ENCODE measurements at regions not wholly inside any gene's neighbourhood (a gene's known extent, or its start where the extent isn't known, plus 50 kb on each side); places are given as distances from the start of the nearest gene placed in this dataset.

GRCh38 chr2:144326825-144327224, 193.1 kb downstream of the ZEB2 start:
- no peak overlapping the region for H3K4me2 ChIP-seq (ENCODE audit: low read length)
- ChIA-PET CTCF (interaction anchor here (0.6 kb wide), 1 partner anchor 1158 kb away, joined by 5 read pairs; no protein-coding TSS in a partner anchor), POLR2A (ENCODE audit: unreplicated experiment) (no interaction called here)
- peak; percentile 25 for DNase-seq
- H3K4me3 ChIP-seq (ENCODE audit: low read length), result no peak overlapping the region
- ATAC-seq, result no peak
- H3K4me1 ChIP-seq (ENCODE audit: insufficient read depth, low read length), result peaks cover 29% of the 10 kb centered on the region
- H3K36me3 ChIP-seq (ENCODE audit: low read depth, low read length), result no peaks in the 10 kb centered on the region
- no peaks in the 10 kb centered on the region for H3K9me3 ChIP-seq (ENCODE audit: low read length)
- TF ChIP-seq CTCF (conservative IDR thresholded peaks at IDR 0.05; ENCODE audit: low read depth, low read length) (no peak), EZH2 (IDR thresholded peaks at IDR 0.05; ENCODE audit: low read length, unreplicated experiment) (no peak), EZH2phosphoT487 (IDR thresholded peaks at IDR 0.05; ENCODE audit: borderline replicate concordance, low read length) (no peak)
- H2AFZ ChIP-seq (ENCODE audit: low read length), result no peak overlapping the region
- H3K27me3 ChIP-seq (ENCODE audit: low read length), result no peaks in the 10 kb centered on the region
- intact Hi-C loops (cut with micrococcal nuclease), result loop anchor here (10.0 kb wide), 1 partner anchor 242 kb away; no protein-coding TSS in a partner anchor
- H3K79me2 ChIP-seq (ENCODE audit: low read length), result peaks cover 43% of the 10 kb centered on the region
- H3K27ac ChIP-seq (ENCODE audit: low read length), result no peak overlapping the region
- H3K9ac ChIP-seq (ENCODE audit: low read length), result no peak overlapping the region
- no peaks in the 10 kb centered on the region for H3K9me2 ChIP-seq (replicated peaks; ENCODE audit: low read length)
- no peaks in the 10 kb centered on the region for H4K20me1 ChIP-seq (ENCODE audit: low read length)
- peaks cover 4% of the 10 kb centered on the region for H3F3A ChIP-seq (ENCODE audit: low read length, unreplicated experiment)
- BruUV-seq (replicated peaks), result no TSS peak

DNA sequence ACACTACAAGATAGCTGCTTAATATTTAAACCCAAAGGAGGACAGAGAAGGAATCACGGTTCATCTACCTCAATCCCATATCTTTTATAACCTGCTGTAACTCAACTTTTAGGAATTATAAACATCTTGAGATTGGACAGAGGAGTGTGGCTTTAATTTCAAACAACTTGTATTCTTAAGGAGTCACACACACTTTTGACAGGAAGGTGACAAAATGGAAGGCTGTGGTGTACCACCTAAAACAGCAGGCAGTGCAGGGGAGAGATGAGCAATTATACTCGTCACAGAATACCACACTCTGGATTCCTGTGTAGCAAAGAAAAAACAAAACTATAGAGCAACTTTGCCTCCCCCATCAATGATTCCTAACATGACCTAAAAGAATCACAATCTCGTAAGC, 194.8 kb downstream of the ZEB2 start:
- Histone ChIP-seq H3K27ac (ENCODE audit: low read length) (no peak overlapping the region), H3K79me2 (ENCODE audit: low read length) (peaks cover 26% of the 10 kb centered on the region), H3K9me2 (replicated peaks; ENCODE audit: low read length) (no peaks in the 10 kb centered on the region), H3K9me3 (ENCODE audit: low read length) (no peaks in the 10 kb centered on the region), H3K36me3 (ENCODE audit: low read depth, low read length) (no peaks in the 10 kb centered on the region), H2AFZ (ENCODE audit: low read length) (no peak overlapping the region), H3K9ac (ENCODE audit: low read length) (no peak overlapping the region), H3K4me3 (ENCODE audit: low read length) (no peak overlapping the region), H4K20me1 (ENCODE audit: low read length) (no peaks in the 10 kb centered on the region), H3K27me3 (ENCODE audit: low read length) (no peaks in the 10 kb centered on the region), H3K4me1 (ENCODE audit: insufficient read depth, low read length) (peaks cover 28% of the 10 kb centered on the region), H3K4me2 (ENCODE audit: low read length) (no peak overlapping the region), H3F3A (ENCODE audit: low read length, unreplicated experiment) (peaks cover 4% of the 10 kb centered on the region)
- ChIA-PET CTCF (no interaction called here), POLR2A (ENCODE audit: unreplicated experiment) (no interaction called here)
- BruUV-seq (replicated peaks), result no TSS peak
- DNase-seq (no peak), ATAC-seq (no peak)
- intact Hi-C loops (cut with micrococcal nuclease), result loop anchor here (10.0 kb wide), 1 partner anchor 240 kb away; no protein-coding TSS in a partner anchor
- no peak for TF ChIP-seq CTCF (conservative IDR thresholded peaks at IDR 0.05; ENCODE audit: low read depth, low read length)
- TF ChIP-seq EZH2 (IDR thresholded peaks at IDR 0.05; ENCODE audit: low read length, unreplicated experiment), result no peak
- TF ChIP-seq EZH2phosphoT487 (IDR thresholded peaks at IDR 0.05; ENCODE audit: borderline replicate concordance, low read length), result no peak

- CTCF ChIA-PET, result no interaction called here
- POLR2A ChIA-PET (ENCODE audit: unreplicated experiment), result no interaction called here
- Histone ChIP-seq H3K27me3 (ENCODE audit: low read length) (no peaks in the 10 kb centered on the region), H3K36me3 (ENCODE audit: low read depth, low read length) (no peaks in the 10 kb centered on the region), H3K4me2 (ENCODE audit: low read length) (peak overlapping the region; percentile 44), H3F3A (ENCODE audit: low read length, unreplicated experiment) (peaks cover 4% of the 10 kb centered on the region), H3K79me2 (ENCODE audit: low read length) (peaks cover 20% of the 10 kb centered on the region), H3K4me3 (ENCODE audit: low read length) (0 out of 2 replicates have a peak overlapping the region, but pooled peaks have one; percentile 11), H3K27ac (ENCODE audit: low read length) (peak overlapping the region; percentile 37), H4K20me1 (ENCODE audit: low read length) (no peaks in the 10 kb centered on the region), H2AFZ (ENCODE audit: low read length) (no peak overlapping the region), H3K9me3 (ENCODE audit: low read length) (no peaks in the 10 kb centered on the region), H3K9me2 (replicated peaks; ENCODE audit: low read length) (no peaks in the 10 kb centered on the region), H3K4me1 (ENCODE audit: insufficient read depth, low read length) (peaks cover 28% of the 10 kb centered on the region), H3K9ac (ENCODE audit: low read length) (no peak overlapping the region)
- intact Hi-C loops (cut with micrococcal nuclease), result loop anchor here (10.0 kb wide), 1 partner anchor 240 kb away; no protein-coding TSS in a partner anchor
- ATAC-seq (0 out of 2 replicates have a peak, but pooled peaks have one; percentile 33), DNase-seq (peak; percentile 64)
- no peak for TF ChIP-seq EZH2phosphoT487 (IDR thresholded peaks at IDR 0.05; ENCODE audit: borderline replicate concordance, low read length)
- TF ChIP-seq EZH2 (IDR thresholded peaks at IDR 0.05; ENCODE audit: low read length, unreplicated experiment), result no peak
- no peak for TF ChIP-seq CTCF (conservative IDR thresholded peaks at IDR 0.05; ENCODE audit: low read depth, low read length)
- no TSS peak for BruUV-seq (replicated peaks)
Observed at GRCh38 chr2:144324446-144325045, 195.4 kb downstream of the ZEB2 start.

Measured in PC-3 (cell line).